CD8-positive, alpha-beta memory T cell (primary cell): ENCODE measurements at regions not wholly inside any gene's neighbourhood (a gene's known extent, or its start where the extent isn't known, plus 50 kb on each side); places are given as distances from the start of the nearest gene placed in this dataset.

ENCODE experiments used
- CTCF ChIA-PET: fragments of 350-600 bp; sonication (Branson Sonifier 250); formaldehyde crosslinking; loops from one replicate; lab custom pipeline; 2021; ENCODE audit warnings: antibody characterized with exemption; lab: Charles Lee
- POLR2A ChIA-PET: fragments of 350-600 bp; sonication (Branson Sonifier 250); formaldehyde crosslinking; loops from one replicate; lab custom pipeline; 2021; ENCODE audit warnings: antibody characterized with exemption; lab: Charles Lee
- DNase-seq, 5 donors: peaks; one replicate each; pipeline versions ENCODE4 v3.0.0 to v3.0.0-alpha.2; 2020 to 2022; ENCODE audit warnings: mixed read lengths in 1 of 5
- H3K27ac ChIP-seq: one replicate; pipeline ENCODE4 v1.7.0; 2013; ENCODE audit warnings: low read depth, mild to moderate bottlenecking, low read length, moderate library complexity
- H3K27me3 ChIP-seq: 2 replicates; pipeline ENCODE4 v1.7.0; 2013; ENCODE audit warnings: low read length, mild to moderate bottlenecking; ENCODE audit not compliant: insufficient read depth, poor library complexity, severe bottlenecking
- H3K36me3 ChIP-seq: 2 replicates; pipeline ENCODE4 v1.7.0; 2013; ENCODE audit warnings: mild to moderate bottlenecking, low read length, moderate library complexity; ENCODE audit not compliant: insufficient read depth
- H3K4me1 ChIP-seq: 2 replicates; pipeline ENCODE4 v1.7.0; 2013; ENCODE audit warnings: mild to moderate bottlenecking, low read length, moderate library complexity; ENCODE audit not compliant: insufficient read depth
- H3K4me3 ChIP-seq: 2 replicates; pipeline ENCODE4 v1.7.0; 2013; ENCODE audit warnings: mild to moderate bottlenecking, low read length
- H3K9me3 ChIP-seq: 2 replicates; pipeline ENCODE4 v1.7.0; 2013; ENCODE audit warnings: mild to moderate bottlenecking, low read length
- H3K27ac Mint-ChIP-seq, 8 donors: one replicate each; pipeline ENCODE4 v1.8.0; 2020 to 2021; ENCODE audit warnings: mixed read lengths in 8 of 8, mild to moderate bottlenecking in 6 of 8, inconsistent platforms in 3 of 8, moderate library complexity in 3 of 8
- H3K27me3 Mint-ChIP-seq, 2 donors: one replicate each; pipeline ENCODE4 v1.8.0; 2020 to 2021; ENCODE audit warnings: mixed read lengths in 2 of 2, mild to moderate bottlenecking in 1 of 2, moderate library complexity in 1 of 2
- H3K36me3 Mint-ChIP-seq, 3 donors: one replicate each; pipeline ENCODE4 v1.8.0; 2020 to 2021; ENCODE audit warnings: mixed read lengths in 3 of 3, inconsistent platforms in 1 of 3, mild to moderate bottlenecking in 1 of 3
- H3K4me1 Mint-ChIP-seq, 3 donors: one replicate each; pipeline ENCODE4 v1.8.0; 2020 to 2021; ENCODE audit warnings: mixed read lengths in 3 of 3, inconsistent platforms in 1 of 3, mild to moderate bottlenecking in 1 of 3
- H3K4me3 Mint-ChIP-seq, 7 donors: one replicate each; pipeline ENCODE4 v1.8.0; 2020 to 2021; ENCODE audit warnings: mixed read lengths in 7 of 7, mild to moderate bottlenecking in 6 of 7, moderate library complexity in 4 of 7, inconsistent platforms in 2 of 7
- H3K9me3 Mint-ChIP-seq, 5 donors: one replicate each; pipeline ENCODE4 v1.8.0; 2020 to 2022; ENCODE audit warnings: mixed read lengths in 5 of 5, mild to moderate bottlenecking in 3 of 5, moderate library complexity in 2 of 5, inconsistent platforms in 1 of 5

- Mint-ChIP-seq H3K4me3 (no peak overlapping the region), H3K36me3 (no peaks in the 10 kb centered on the region), H3K4me1 (no peaks in the 10 kb centered on the region), H3K9me3 (peaks cover 4 to 14% (median 7%) of the 10 kb centered on the region in 5 donors), H3K27ac (no peak overlapping the region), H3K27me3 (peaks cover 0 to 1% of the 10 kb centered on the region in 2 donors)
- POLR2A ChIA-PET: no interaction called here
- H3K36me3 ChIP-seq: no peaks in the 10 kb centered on the region
- H3K4me1 ChIP-seq: no peaks in the 10 kb centered on the region
- no peaks in the 10 kb centered on the region for H3K9me3 ChIP-seq
- CTCF ChIA-PET: no interaction called here
- H3K27me3 ChIP-seq: no peaks in the 10 kb centered on the region
- H3K27ac ChIP-seq: no peak overlapping the region
- no peak for DNase-seq
- no peak overlapping the region for H3K4me3 ChIP-seq
Observed at GRCh38 chr2:17387591-17387990, 130.6 kb downstream of the RAD51AP2 start.

GRCh38 chr2:17386771-17387170 lies 131.5 kb downstream of the RAD51AP2 start:
- ChIA-PET POLR2A (no interaction called here), CTCF (no interaction called here)
- Mint-ChIP-seq H3K9me3 (peaks cover 4 to 14% (median 6%) of the 10 kb centered on the region in 5 donors), H3K27ac (no peak overlapping the region), H3K36me3 (no peaks in the 10 kb centered on the region), H3K27me3 (no peaks in the 10 kb centered on the region), H3K4me1 (no peaks in the 10 kb centered on the region), H3K4me3 (no peak overlapping the region)
- no peaks in the 10 kb centered on the region for H3K36me3 ChIP-seq
- no peaks in the 10 kb centered on the region for H3K4me1 ChIP-seq
- no peak overlapping the region for H3K4me3 ChIP-seq
- no peak for DNase-seq
- no peaks in the 10 kb centered on the region for H3K27me3 ChIP-seq
- H3K27ac ChIP-seq: no peak overlapping the region
- H3K9me3 ChIP-seq: no peaks in the 10 kb centered on the region

DNA sequence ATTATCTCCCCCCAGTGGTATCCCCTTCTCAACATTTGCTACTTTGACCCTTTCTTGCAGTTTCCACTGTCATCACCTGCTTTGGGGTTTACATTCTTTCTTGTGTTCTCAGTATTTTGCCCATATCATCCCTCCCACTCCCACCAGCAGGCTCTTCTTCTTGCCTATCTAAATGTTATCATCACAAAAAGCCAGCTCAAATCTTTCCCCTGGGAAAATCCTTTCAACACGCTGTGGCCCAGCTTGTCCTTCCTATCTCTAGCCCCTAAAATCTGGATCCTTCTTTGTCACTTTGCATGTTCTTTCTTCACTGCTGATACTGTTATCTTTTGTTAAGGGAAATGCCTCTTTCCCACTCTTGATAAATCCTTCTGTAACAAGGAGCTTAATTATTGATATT lies 138.2 kb downstream of the RAD51AP2 start:
- CTCF ChIA-PET: no interaction called here
- DNase-seq: no peak
- no peak overlapping the region for H3K27ac ChIP-seq
- no peaks in the 10 kb centered on the region for H3K9me3 ChIP-seq
- H3K4me3 ChIP-seq: no peak overlapping the region
- Mint-ChIP-seq H3K27me3 (no peaks in the 10 kb centered on the region), H3K27ac (no peak overlapping the region), H3K4me3 (no peak overlapping the region), H3K9me3 (peaks cover 2 to 15% (median 4%) of the 10 kb centered on the region in 5 donors), H3K36me3 (no peaks in the 10 kb centered on the region), H3K4me1 (no peaks in the 10 kb centered on the region)
- no peaks in the 10 kb centered on the region for H3K36me3 ChIP-seq
- no peaks in the 10 kb centered on the region for H3K27me3 ChIP-seq
- no peaks in the 10 kb centered on the region for H3K4me1 ChIP-seq
- POLR2A ChIA-PET: no interaction called here

DNA sequence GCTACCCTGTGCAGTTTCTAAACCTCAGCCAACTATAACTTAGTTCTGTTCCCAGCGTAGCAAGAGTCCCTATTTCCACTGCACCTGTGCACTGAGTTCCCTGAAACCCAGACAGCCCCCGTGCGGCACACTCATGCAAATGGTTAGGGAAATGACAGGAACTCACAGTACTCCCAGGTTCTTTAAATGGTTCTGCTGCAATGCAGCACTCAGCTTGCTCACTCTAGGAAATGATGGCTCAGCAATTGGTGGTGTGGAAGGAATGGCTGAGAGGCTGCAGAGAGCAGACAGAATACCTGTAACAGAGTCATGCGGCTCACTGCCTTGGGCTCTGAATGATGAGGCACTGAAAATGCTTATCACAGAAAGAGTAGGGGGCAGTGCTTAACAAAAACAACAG lies 143.0 kb downstream of the RAD51AP2 start:
- H3K36me3 Mint-ChIP-seq: no peaks in the 10 kb centered on the region
- Histone ChIP-seq H3K4me3 (no peak overlapping the region), H3K36me3 (no peaks in the 10 kb centered on the region), H3K27ac (no peak overlapping the region), H3K9me3 (no peaks in the 10 kb centered on the region), H3K27me3 (no peaks in the 10 kb centered on the region), H3K4me1 (no peaks in the 10 kb centered on the region)
- no peaks in the 10 kb centered on the region for H3K4me1 Mint-ChIP-seq
- H3K4me3 Mint-ChIP-seq: no peak overlapping the region
- DNase-seq: no peak
- peaks cover 6 to 14% (median 11%) of the 10 kb centered on the region in 5 donors for H3K9me3 Mint-ChIP-seq
- H3K27me3 Mint-ChIP-seq: no peaks in the 10 kb centered on the region
- no peak overlapping the region for H3K27ac Mint-ChIP-seq
- ChIA-PET CTCF (no interaction called here), POLR2A (no interaction called here)

GRCh38 chr2:17373741-17374140 lies 144.5 kb downstream of the RAD51AP2 start:
- H3K27ac ChIP-seq: no peak overlapping the region
- H3K9me3 ChIP-seq: no peaks in the 10 kb centered on the region
- H3K4me3 ChIP-seq: no peak overlapping the region
- no peaks in the 10 kb centered on the region for H3K4me1 ChIP-seq
- Mint-ChIP-seq H3K4me1 (no peaks in the 10 kb centered on the region), H3K36me3 (no peaks in the 10 kb centered on the region), H3K9me3 (peaks cover 6 to 19% (median 16%) of the 10 kb centered on the region in 5 donors), H3K27me3 (no peaks in the 10 kb centered on the region), H3K27ac (no peak overlapping the region), H3K4me3 (no peak overlapping the region)
- no peaks in the 10 kb centered on the region for H3K27me3 ChIP-seq
- DNase-seq: no peak
- no peaks in the 10 kb centered on the region for H3K36me3 ChIP-seq
- POLR2A ChIA-PET: no interaction called here
- CTCF ChIA-PET: no interaction called here

DNA sequence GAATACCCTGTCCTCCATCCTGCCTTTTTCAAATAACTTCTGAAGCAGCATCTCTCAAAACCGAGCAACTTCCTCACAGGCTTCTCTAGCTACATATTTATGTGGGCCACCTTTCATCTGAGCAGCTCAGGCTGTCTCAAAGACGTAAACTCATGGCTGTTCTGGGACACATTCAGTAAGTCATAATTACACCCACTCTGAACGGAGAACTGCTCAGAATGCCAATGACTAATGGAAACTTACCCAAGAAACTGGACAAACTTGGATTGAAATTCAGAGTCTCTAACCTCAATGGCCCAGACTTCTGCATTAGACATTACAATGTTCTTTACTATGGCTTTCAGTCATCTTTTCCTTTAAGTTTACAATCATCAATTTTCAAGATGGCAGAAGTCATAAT lies 145.2 kb downstream of the RAD51AP2 start:
- no peak for DNase-seq
- peaks cover 6 to 22% (median 16%) of the 10 kb centered on the region in 5 donors for H3K9me3 Mint-ChIP-seq
- CTCF ChIA-PET: no interaction called here
- no peak overlapping the region for H3K4me3 Mint-ChIP-seq
- POLR2A ChIA-PET: no interaction called here
- no peak overlapping the region for H3K27ac Mint-ChIP-seq
- H3K27me3 ChIP-seq: no peaks in the 10 kb centered on the region
- no peaks in the 10 kb centered on the region for H3K36me3 Mint-ChIP-seq
- no peaks in the 10 kb centered on the region for H3K4me1 ChIP-seq
- no peaks in the 10 kb centered on the region for H3K9me3 ChIP-seq
- H3K36me3 ChIP-seq: no peaks in the 10 kb centered on the region
- H3K27me3 Mint-ChIP-seq: no peaks in the 10 kb centered on the region
- no peaks in the 10 kb centered on the region for H3K4me1 Mint-ChIP-seq
- H3K4me3 ChIP-seq: no peak overlapping the region
- no peak overlapping the region for H3K27ac ChIP-seq

- Mint-ChIP-seq H3K27me3 (no peaks in the 10 kb centered on the region), H3K27ac (no peak overlapping the region), H3K36me3 (no peaks in the 10 kb centered on the region), H3K4me1 (no peaks in the 10 kb centered on the region), H3K4me3 (no peak overlapping the region), H3K9me3 (peaks cover 6 to 27% (median 12%) of the 10 kb centered on the region in 5 donors)
- Histone ChIP-seq H3K9me3 (no peaks in the 10 kb centered on the region), H3K27me3 (no peaks in the 10 kb centered on the region), H3K4me3 (no peak overlapping the region), H3K4me1 (no peaks in the 10 kb centered on the region), H3K27ac (no peak overlapping the region), H3K36me3 (no peaks in the 10 kb centered on the region)
- no peak for DNase-seq
- CTCF ChIA-PET: no interaction called here
- POLR2A ChIA-PET: no interaction called here
Observed at GRCh38 chr2:17363846-17364245, 154.4 kb downstream of the RAD51AP2 start.

DNA sequence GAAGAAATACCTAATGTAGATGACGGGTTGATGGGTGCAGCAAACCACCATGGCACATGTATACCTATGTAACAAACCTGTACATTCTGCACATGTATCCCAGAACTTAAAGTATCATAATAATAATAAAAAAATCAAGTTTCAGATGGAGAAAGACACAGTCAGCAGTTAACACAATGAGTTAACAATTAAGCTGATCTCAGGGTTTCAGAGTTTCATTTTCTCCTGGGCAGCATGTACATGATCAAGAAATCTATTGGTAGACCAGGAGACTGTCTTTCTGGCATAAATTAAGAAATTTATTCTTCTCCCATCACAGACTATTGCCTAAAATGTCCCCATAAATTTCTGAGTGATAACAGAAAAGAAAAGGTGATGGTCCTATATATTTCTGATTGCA lies 155.3 kb downstream of the RAD51AP2 start:
- no peak overlapping the region for H3K27ac ChIP-seq
- Mint-ChIP-seq H3K36me3 (no peaks in the 10 kb centered on the region), H3K27ac (no peak overlapping the region), H3K9me3 (peaks cover 5 to 23% (median 12%) of the 10 kb centered on the region in 5 donors), H3K27me3 (no peaks in the 10 kb centered on the region), H3K4me1 (no peaks in the 10 kb centered on the region), H3K4me3 (no peak overlapping the region)
- no peaks in the 10 kb centered on the region for H3K36me3 ChIP-seq
- CTCF ChIA-PET: no interaction called here
- POLR2A ChIA-PET: no interaction called here
- H3K4me1 ChIP-seq: no peaks in the 10 kb centered on the region
- H3K27me3 ChIP-seq: no peaks in the 10 kb centered on the region
- no peak overlapping the region for H3K4me3 ChIP-seq
- H3K9me3 ChIP-seq: no peaks in the 10 kb centered on the region
- no peak for DNase-seq
